Stimulated activated naive CD4-positive, alpha-beta T cell treated with Interleukin-2 at 50 U/mL for 16 hours (primary cell): ENCODE measurements at regions not wholly inside any gene's neighbourhood (a gene's known extent, or its start where the extent isn't known, plus 50 kb on each side); places are given as distances from the start of the nearest gene placed in this dataset.
"Not testable (repeated sequence)": the region's sequence is repeated elsewhere in the genome, so short reads cannot be mapped to it uniquely, and the experiment has no call there.

Experiments used
- DNase-seq: peaks from one replicate; lab custom pipeline; 2025; lab: John Stamatoyannopoulos, UW

- DNase-seq: no peak
These were observed 412.6 kb upstream of the SOX5 start for GRCh38 chr12:24361877-24362580.

GRCh38 chr12:24360907-24361306, 411.4 kb upstream of the SOX5 start:
- no peak for DNase-seq

- no peak for DNase-seq
These were observed 411.0 kb upstream of the SOX5 start for GRCh38 chr12:24360461-24360860.

GRCh38 chr12:24360057-24360456, 410.6 kb upstream of the SOX5 start:
- DNase-seq: no peak

- no peak for DNase-seq
These were observed 409.9 kb upstream of the SOX5 start for GRCh38 chr12:24359418-24359817.

GRCh38 chr12:24356240-24356804, 406.9 kb upstream of the SOX5 start:
- no peak for DNase-seq

GRCh38 chr12:24352363-24352762, 402.9 kb upstream of the SOX5 start:
- DNase-seq: no peak

- DNase-seq: no peak
These were observed 399.8 kb upstream of the SOX5 start for GRCh38 chr12:24349051-24349799.

GRCh38 chr12:24348180-24348579, 398.7 kb upstream of the SOX5 start:
- not testable (repeated sequence) for DNase-seq

- DNase-seq: no peak
These were observed 378.8 kb upstream of the SOX5 start for GRCh38 chr12:24328261-24328660.

- DNase-seq: no peak
These were observed 375.9 kb upstream of the SOX5 start for GRCh38 chr12:24325331-24325730.

- no peak for DNase-seq
These were observed 358.4 kb upstream of the SOX5 start for GRCh38 chr12:24307716-24308335.

- no peak for DNase-seq
These were observed 357.7 kb upstream of the SOX5 start for GRCh38 chr12:24307153-24307552.

- DNase-seq: no peak
These were observed 356.5 kb upstream of the SOX5 start for GRCh38 chr12:24306001-24306400.

GRCh38 chr12:24304285-24304684, 354.8 kb upstream of the SOX5 start:
- no peak for DNase-seq

GRCh38 chr12:24302708-24303107, 353.2 kb upstream of the SOX5 start:
- DNase-seq: no peak

GRCh38 chr12:24297516-24297915, 348.0 kb upstream of the SOX5 start:
- no peak for DNase-seq

- no peak for DNase-seq
These were observed 344.1 kb upstream of the SOX5 start for GRCh38 chr12:24293549-24293948.

- DNase-seq: no peak
These were observed 338.5 kb upstream of the SOX5 start for GRCh38 chr12:24287963-24288362.

- DNase-seq: no peak
These were observed 336.0 kb upstream of the SOX5 start for GRCh38 chr12:24285448-24285847.

GRCh38 chr12:24281341-24281740, 331.9 kb upstream of the SOX5 start:
- no peak for DNase-seq

GRCh38 chr12:24280056-24280842, 330.8 kb upstream of the SOX5 start:
- no peak for DNase-seq
